Left ventricle myocardium inferior (tissue), 1 donor: ENCODE measurements at regions not wholly inside any gene's neighbourhood (a gene's known extent, or its start where the extent isn't known, plus 50 kb on each side); places are given as distances from the start of the nearest gene placed in this dataset.

Source experiments
- DNase-seq: peaks from one replicate; pipeline ENCODE4 v3.0.0-alpha.2; 2020
- H3K27ac ChIP-seq: fragments of 200-600 bp; replicated peaks from 2 replicates; pipeline ENCODE4 v1.8.0; 2021
- H3K27me3 ChIP-seq: fragments of 200-600 bp; 2 replicates; pipeline ENCODE4 v1.8.0; 2021; ENCODE audit warnings: low read depth
- H3K36me3 ChIP-seq: fragments of 200-600 bp; 2 replicates; pipeline ENCODE4 v1.8.0; 2021
- H3K4me1 ChIP-seq: fragments of 200-600 bp; 2 replicates; pipeline ENCODE4 v1.8.0; 2021
- H3K4me3 ChIP-seq: fragments of 200-600 bp; 2 replicates; pipeline ENCODE4 v1.8.0; 2021; ENCODE audit warnings: mild to moderate bottlenecking, moderate library complexity
- H3K9me3 ChIP-seq: fragments of 200-600 bp; replicated peaks from 2 replicates; pipeline ENCODE4 v1.8.0; 2021
- CTCF ChIP-seq: fragments of 200-600 bp; IDR thresholded peaks from 2 replicates; pipeline ENCODE4 v1.8.0; 2021; ENCODE audit warnings: antibody characterized with exemption, mild to moderate bottlenecking, borderline replicate concordance
- intact Hi-C: fragments of 100-400 bp; cut with micrococcal nuclease; formaldehyde crosslinking; loops from one replicate; pipeline ENCODE4 v1.11.0; 2022
- donor health status: DM: no; HTN: yes; CAD: no; lungs with severe emphysema.

GRCh38 chr5:141742144-141742543 is 60.1 kb upstream of the ARAP3 start:
- Histone ChIP-seq H3K4me1 (peaks cover 4% of the 10 kb centered on the region), H3K9me3 (no peaks in the 10 kb centered on the region), H3K36me3 (no peaks in the 10 kb centered on the region), H3K27ac (no peak overlapping the region), H3K4me3 (no peak overlapping the region), H3K27me3 (peaks cover 15% of the 10 kb centered on the region)
- no peak for TF ChIP-seq CTCF
- intact Hi-C loops: no loop called here
- DNase-seq: no peak

- Histone ChIP-seq H3K36me3 (no peaks in the 10 kb centered on the region), H3K9me3 (no peaks in the 10 kb centered on the region), H3K27ac (no peak overlapping the region), H3K27me3 (peaks cover 15% of the 10 kb centered on the region), H3K4me1 (no peaks in the 10 kb centered on the region), H3K4me3 (no peak overlapping the region)
- no peak for DNase-seq
- intact Hi-C loops: no loop called here
- no peak for TF ChIP-seq CTCF
Measured at GRCh38 chr5:141740885-141741284, 58.9 kb upstream of the ARAP3 start.

DNA sequence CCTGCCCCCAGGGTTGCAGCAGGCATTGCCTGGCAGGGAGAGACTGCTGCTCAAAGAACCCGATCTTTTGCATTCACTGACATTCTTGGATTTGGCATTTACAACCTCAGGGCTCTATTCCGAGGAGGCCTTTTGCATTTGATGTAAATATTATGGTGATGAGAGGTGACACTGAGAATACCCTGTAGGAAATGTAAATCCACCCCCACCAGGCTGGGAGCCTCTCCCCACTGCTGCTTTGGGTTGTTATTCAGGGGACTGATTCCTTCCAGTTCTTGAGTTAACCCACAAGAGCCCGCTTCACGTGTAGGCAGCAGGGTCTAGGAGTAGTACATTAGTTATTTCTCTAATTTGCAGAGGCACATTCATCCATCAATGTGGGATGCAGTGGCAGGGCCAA is 55.5 kb upstream of the ARAP3 start:
- no peaks in the 10 kb centered on the region for H3K9me3 ChIP-seq
- no peak overlapping the region for H3K27ac ChIP-seq
- peaks cover 3% of the 10 kb centered on the region for H3K4me1 ChIP-seq
- H3K4me3 ChIP-seq: no peak overlapping the region
- intact Hi-C loops: no loop called here
- TF ChIP-seq CTCF: no peak
- H3K36me3 ChIP-seq: no peaks in the 10 kb centered on the region
- H3K27me3 ChIP-seq: peaks cover 15% of the 10 kb centered on the region
- DNase-seq: no peak

- Histone ChIP-seq H3K27ac (no peak overlapping the region), H3K9me3 (no peaks in the 10 kb centered on the region), H3K27me3 (peaks cover 15% of the 10 kb centered on the region), H3K4me3 (no peak overlapping the region), H3K36me3 (no peaks in the 10 kb centered on the region), H3K4me1 (peaks cover 5% of the 10 kb centered on the region)
- TF ChIP-seq CTCF: no peak
- intact Hi-C loops: no loop called here
- no peak for DNase-seq
Measured at GRCh38 chr5:141735823-141736222, 53.8 kb upstream of the ARAP3 start.

GRCh38 chr5:141734501-141735229 is 52.6 kb upstream of the ARAP3 start:
- intact Hi-C loops: no loop called here
- no peak overlapping the region for H3K4me3 ChIP-seq
- no peaks in the 10 kb centered on the region for H3K36me3 ChIP-seq
- TF ChIP-seq CTCF: no peak
- H3K9me3 ChIP-seq: no peaks in the 10 kb centered on the region
- H3K27me3 ChIP-seq: peaks cover 13% of the 10 kb centered on the region
- H3K4me1 ChIP-seq: peaks cover 5% of the 10 kb centered on the region
- no peak for DNase-seq
- no peak overlapping the region for H3K27ac ChIP-seq
